Muscle of leg (tissue), 3 donors: ENCODE measurements at regions not wholly inside any gene's neighbourhood (a gene's known extent, or its start where the extent isn't known, plus 50 kb on each side); places are given as distances from the start of the nearest gene placed in this dataset.

Source experiments
- DNase-seq: peaks from one replicate; pipeline ENCODE4 v3.0.0; 2013
- H3K27ac ChIP-seq: one replicate; pipeline ENCODE4 v1.5.1; 2013; ENCODE audit warnings: mild to moderate bottlenecking, low read length, control low read depth
- H3K27me3 ChIP-seq: one replicate; pipeline ENCODE4 v1.6.1; 2013; ENCODE audit warnings: low read length; ENCODE audit not compliant: control insufficient read depth, insufficient read depth
- H3K36me3 ChIP-seq: one replicate; pipeline ENCODE4 v1.6.1; 2013; ENCODE audit warnings: low read length; ENCODE audit not compliant: control insufficient read depth, insufficient read depth
- H3K4me1 ChIP-seq: one replicate; pipeline ENCODE4 v1.6.1; 2013; ENCODE audit warnings: low read length; ENCODE audit not compliant: control insufficient read depth, insufficient read depth
- H3K4me3 ChIP-seq: one replicate; pipeline ENCODE4 v1.5.1; 2013; ENCODE audit warnings: low read length, control low read depth
- H3K9me3 ChIP-seq: replicated peaks from 2 replicates; pipeline ENCODE4 v1.6.1; 2013; ENCODE audit warnings: low read depth, low read length; ENCODE audit not compliant: control insufficient read depth
- WGBS: methylation state at CpG from one replicate; pipeline ENCODE4 v1.1.5; 2013; ENCODE audit warnings: missing lambda C conversion rate; ENCODE audit not compliant: insufficient coverage; 5-methylcytosine and 5-hydroxymethylcytosine counted together

DNA sequence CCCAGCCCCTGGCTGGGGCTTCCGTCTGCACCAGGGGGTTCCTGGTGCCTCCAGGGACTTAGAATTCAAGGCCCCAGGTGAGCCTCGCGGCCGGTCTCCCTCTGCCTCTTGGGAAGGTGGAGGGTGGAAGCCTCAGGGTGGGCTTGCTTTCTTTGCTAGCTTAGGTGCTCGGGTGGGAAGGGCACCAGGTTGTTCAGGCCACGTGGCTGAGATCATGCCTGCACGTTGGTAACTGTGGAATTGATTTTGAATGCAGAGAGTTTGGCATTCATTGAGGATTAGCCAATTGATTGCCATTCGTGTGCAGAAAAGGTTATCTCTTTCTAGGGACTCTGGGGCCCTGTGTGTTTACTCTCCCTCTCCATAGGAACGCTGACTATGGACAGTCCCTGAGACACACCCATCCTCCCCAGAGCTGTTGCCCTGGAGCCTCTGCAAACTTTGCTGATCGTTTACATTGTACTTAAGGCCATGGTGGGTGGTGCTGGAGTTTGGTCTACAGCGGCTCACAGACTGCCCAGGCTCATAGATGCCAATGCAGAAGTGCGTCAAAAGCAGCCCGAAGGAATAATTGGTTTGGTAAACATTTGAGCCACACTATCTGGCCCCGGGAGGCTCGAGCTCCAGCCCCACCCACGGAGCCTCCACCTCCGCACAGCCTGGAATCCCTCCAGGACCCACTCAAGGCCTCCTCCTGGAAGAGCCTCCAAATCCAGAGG lies 1457.7 kb downstream of the BRD1 start:
- Histone ChIP-seq H3K27ac (no peak overlapping the region), H3K4me1 (peaks cover 4% of the 10 kb centered on the region), H3K4me3 (no peak overlapping the region), H3K27me3 (peaks cover 3% of the 10 kb centered on the region), H3K36me3 (no peaks in the 10 kb centered on the region), H3K9me3 (no peaks in the 10 kb centered on the region)
- 23% methylated on average over 4 of the region's 17 CpGs for WGBS
- peak; percentile 43 for DNase-seq

DNA sequence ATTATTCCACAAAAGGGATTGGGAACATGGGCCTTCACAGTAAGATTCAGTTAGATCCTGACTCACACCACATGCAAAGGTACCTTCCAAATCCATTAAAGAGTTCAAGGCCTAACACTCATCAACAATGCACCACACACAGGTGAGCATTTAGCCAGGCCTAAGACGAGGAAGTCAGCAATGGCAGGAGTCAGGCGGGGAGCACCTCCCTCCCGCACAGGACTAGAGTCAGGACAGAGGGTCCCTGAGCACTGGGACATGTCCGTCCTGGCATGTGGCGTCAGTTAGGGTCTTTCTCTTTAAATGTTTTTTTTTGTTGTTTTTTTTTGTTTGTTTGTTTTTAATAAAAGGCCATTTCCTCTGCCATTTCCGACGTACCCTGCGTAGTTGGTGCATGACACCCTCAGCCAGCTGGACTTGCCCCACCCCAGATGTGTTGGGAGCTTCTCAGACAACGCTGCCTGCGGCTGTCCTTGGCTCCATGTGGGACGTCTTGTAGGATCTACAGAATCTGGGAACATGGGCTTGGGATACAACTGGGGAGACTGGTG lies 1458.6 kb downstream of the BRD1 start:
- no peak for DNase-seq

DNA sequence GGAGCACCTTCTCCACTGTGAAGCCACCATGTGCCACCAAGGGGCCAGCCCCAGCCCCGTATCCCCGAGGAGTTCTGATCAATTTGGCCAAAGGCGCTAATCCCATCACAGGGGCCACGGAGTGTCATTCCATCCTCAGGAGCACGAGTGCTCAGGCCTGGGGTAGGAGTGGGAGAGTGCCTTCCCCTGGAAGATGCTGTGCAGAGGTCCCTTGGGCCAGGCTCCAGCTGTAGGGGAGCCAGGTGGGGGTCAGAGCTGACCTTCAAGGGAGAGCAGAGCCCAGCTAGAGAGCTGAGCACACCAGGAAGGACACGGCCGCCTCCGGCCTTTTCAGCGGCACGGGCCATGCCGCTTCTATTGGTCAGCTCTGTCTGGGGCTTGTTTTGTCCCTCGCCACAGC lies 1459.9 kb downstream of the BRD1 start:
- Histone ChIP-seq H3K4me3 (no peak overlapping the region), H3K4me1 (peaks cover 4% of the 10 kb centered on the region), H3K27ac (no peak overlapping the region), H3K27me3 (no peaks in the 10 kb centered on the region), H3K36me3 (no peaks in the 10 kb centered on the region), H3K9me3 (no peaks in the 10 kb centered on the region)
- 83% methylated on average over 5 of the region's 12 CpGs for WGBS
- peak; percentile 20 for DNase-seq

More for the DNA sequence above, 1458.6 kb downstream of the BRD1 start:
- Histone ChIP-seq H3K27ac (no peak overlapping the region), H3K36me3 (no peaks in the 10 kb centered on the region), H3K4me3 (no peak overlapping the region), H3K27me3 (peaks cover 3% of the 10 kb centered on the region), H3K9me3 (no peaks in the 10 kb centered on the region), H3K4me1 (peaks cover 4% of the 10 kb centered on the region)
- 82% methylated on average over 8 of the region's 11 CpGs for WGBS

DNA sequence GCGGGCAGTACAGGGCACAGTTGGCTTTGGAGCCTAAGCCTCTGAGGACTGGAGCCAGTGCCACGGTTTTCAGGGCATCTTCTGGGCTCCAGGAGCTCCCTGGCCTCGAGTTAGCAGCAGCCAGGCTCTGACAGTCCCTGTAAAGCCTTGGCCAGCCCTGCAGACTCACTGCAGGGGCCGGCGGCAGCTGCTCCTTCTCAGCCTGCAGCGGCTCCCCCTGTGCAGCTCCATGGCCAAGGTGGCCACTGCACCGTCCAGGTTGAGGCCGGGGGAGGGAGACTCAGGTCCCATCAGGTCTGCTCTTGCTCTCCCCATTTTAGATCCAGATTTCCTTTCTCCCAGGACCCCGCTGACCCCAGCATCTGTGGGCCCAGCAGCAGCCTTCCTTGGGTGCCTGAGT lies 1461.1 kb downstream of the BRD1 start:
- H3K4me1 ChIP-seq = peaks cover 4% of the 10 kb centered on the region
- WGBS = 79% methylated on average over 8 of the region's 9 CpGs
- H3K27ac ChIP-seq = no peak overlapping the region
- no peaks in the 10 kb centered on the region for H3K27me3 ChIP-seq
- H3K9me3 ChIP-seq = no peaks in the 10 kb centered on the region
- no peak for DNase-seq
- no peak overlapping the region for H3K4me3 ChIP-seq
- no peaks in the 10 kb centered on the region for H3K36me3 ChIP-seq

DNA sequence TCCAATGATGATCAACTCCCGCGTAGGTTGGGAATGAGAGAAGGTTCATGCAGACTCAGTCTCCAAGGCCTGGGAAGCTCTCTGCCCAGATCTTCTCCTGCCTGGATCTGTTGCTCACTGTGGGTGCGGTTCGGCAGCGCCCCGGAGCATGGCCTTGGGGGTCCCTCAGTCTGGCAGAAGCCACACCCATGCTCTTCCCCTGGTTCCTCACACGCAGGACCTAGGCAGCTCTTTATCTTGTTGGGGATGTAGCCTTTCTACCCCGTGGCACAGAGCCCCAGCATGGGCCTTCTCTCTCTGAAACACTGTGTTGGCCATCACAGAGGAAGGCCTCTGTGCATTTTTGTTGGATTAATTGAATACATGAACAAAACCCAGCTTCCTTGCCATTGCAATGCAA lies 1461.6 kb downstream of the BRD1 start:
- peaks cover 4% of the 10 kb centered on the region for H3K4me1 ChIP-seq
- no peak overlapping the region for H3K4me3 ChIP-seq
- H3K36me3 ChIP-seq = no peaks in the 10 kb centered on the region
- no peaks in the 10 kb centered on the region for H3K9me3 ChIP-seq
- 91% methylated on average over 5 of the region's 8 CpGs for WGBS
- H3K27me3 ChIP-seq = no peaks in the 10 kb centered on the region
- no peak overlapping the region for H3K27ac ChIP-seq
- DNase-seq = no peak

DNA sequence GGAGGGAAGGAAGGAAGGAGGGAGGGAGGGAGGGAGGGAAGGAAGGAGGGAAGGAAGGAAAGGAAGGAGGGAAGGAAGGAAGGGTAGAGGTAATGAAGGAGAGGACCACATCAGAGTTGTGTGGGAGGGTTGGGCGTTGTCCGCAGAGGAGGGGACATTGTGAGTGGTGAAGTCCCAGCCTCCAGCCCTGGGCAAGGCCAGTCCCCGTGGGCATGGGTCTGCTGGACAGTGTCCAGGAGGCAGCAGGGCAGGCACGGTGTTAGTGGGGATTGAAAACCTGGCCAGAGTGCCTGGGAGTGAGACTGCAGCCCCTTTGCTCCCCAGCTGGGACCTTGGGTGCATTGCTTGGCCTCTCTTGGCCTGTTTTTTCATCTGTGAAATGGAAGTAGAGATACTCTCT lies 1462.3 kb downstream of the BRD1 start:
- no peaks in the 10 kb centered on the region for H3K27me3 ChIP-seq
- WGBS = 86% methylated on average over 4 of the region's 4 CpGs

DNA sequence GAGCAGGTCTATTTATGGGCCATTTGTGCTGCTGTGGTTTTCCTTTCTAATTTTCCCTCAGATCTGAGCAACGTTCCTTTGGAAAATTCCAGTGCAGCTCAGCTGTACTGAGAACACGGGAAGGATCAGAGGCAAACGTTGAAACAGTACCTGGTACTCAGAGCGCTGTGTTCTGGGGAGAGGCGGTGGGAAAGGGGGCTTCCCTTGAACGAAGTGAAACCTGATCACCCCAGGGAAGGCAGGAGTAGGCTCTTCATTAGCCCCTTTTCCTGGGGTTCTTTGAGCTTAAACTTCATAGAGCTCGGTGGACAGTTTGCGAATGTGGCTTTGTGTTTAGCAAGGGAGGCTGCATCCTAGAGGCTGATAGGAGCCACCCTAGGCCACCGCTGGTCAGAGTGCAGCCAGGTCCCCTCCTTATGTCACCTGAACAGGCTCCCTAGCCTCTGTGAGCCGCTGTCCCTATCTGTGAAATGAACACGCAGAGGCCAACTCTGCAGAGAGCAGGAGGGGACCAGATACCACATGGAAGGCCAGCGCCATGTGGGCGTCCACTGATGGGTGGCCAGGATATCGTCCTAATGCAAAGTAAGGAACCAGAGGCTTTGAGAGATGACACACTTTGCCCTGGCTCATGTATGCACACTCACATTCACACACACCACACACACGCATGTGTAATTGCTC lies 1464.8 kb downstream of the BRD1 start:
- Histone ChIP-seq H3K4me1 (no peaks in the 10 kb centered on the region), H3K36me3 (no peaks in the 10 kb centered on the region), H3K27ac (no peak overlapping the region), H3K9me3 (no peaks in the 10 kb centered on the region), H3K4me3 (no peak overlapping the region), H3K27me3 (peaks cover 2% of the 10 kb centered on the region)
- DNase-seq = no peak
- 42% methylated on average over 11 of the region's 15 CpGs for WGBS

More for the DNA sequence above, 1462.3 kb downstream of the BRD1 start:
- no peaks in the 10 kb centered on the region for H3K36me3 ChIP-seq
- peaks cover 2% of the 10 kb centered on the region for H3K4me1 ChIP-seq
- no peak for DNase-seq
- no peak overlapping the region for H3K4me3 ChIP-seq
- H3K27ac ChIP-seq = no peak overlapping the region
- H3K9me3 ChIP-seq = no peaks in the 10 kb centered on the region

DNA sequence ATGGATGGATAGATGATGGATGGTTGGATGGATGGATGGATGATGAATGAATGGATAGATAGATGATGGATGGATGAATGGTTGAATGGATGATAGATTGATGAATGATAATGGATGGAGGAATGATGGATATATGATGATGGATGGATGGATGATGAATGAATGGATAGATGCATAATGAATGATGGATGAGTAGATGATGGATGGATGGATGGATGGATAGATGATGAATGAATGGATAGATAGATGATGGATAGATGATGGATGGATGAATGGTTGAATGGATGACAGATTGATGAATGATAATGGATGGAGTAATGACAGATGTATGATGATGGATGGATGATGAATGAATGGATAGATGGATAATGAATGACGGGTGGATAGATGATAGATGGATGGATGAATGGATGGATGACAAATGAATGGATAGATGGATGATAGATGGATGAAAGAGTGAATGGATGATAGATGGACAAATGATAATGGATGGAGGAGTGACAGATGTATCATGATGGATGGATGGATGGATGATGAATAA lies 1466.5 kb downstream of the BRD1 start:
- Histone ChIP-seq H3K36me3 (no peaks in the 10 kb centered on the region), H3K4me3 (no peak overlapping the region), H3K4me1 (no peaks in the 10 kb centered on the region), H3K27me3 (peaks cover 2% of the 10 kb centered on the region), H3K9me3 (no peaks in the 10 kb centered on the region), H3K27ac (no peak overlapping the region)
- no peak for DNase-seq
- WGBS = 95% methylated on average over 1 of the region's 1 CpG

DNA sequence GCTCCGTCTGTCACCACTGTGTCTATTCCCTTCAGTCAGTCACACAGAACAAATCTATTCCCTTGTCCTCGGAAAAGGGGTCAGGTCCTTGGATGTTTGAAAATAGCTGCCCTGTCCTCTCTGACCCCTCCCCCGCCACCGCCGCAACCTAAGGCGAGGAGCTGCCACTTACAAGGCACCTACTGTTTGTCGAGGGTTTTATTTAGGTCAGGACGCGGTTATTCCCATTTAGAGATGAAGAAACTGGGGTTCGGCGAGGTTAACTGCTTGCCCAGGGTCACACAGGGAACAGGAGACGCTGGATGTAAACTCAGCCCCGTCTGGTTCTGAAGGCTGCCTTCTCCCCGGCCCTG lies 1468.1 kb downstream of the BRD1 start:
- Histone ChIP-seq H3K9me3 (no peaks in the 10 kb centered on the region), H3K36me3 (no peaks in the 10 kb centered on the region), H3K4me1 (no peaks in the 10 kb centered on the region), H3K4me3 (no peak overlapping the region), H3K27me3 (peaks cover 2% of the 10 kb centered on the region), H3K27ac (no peak overlapping the region)
- WGBS = 80% methylated on average over 14 of the region's 14 CpGs
- DNase-seq = no peak

DNA sequence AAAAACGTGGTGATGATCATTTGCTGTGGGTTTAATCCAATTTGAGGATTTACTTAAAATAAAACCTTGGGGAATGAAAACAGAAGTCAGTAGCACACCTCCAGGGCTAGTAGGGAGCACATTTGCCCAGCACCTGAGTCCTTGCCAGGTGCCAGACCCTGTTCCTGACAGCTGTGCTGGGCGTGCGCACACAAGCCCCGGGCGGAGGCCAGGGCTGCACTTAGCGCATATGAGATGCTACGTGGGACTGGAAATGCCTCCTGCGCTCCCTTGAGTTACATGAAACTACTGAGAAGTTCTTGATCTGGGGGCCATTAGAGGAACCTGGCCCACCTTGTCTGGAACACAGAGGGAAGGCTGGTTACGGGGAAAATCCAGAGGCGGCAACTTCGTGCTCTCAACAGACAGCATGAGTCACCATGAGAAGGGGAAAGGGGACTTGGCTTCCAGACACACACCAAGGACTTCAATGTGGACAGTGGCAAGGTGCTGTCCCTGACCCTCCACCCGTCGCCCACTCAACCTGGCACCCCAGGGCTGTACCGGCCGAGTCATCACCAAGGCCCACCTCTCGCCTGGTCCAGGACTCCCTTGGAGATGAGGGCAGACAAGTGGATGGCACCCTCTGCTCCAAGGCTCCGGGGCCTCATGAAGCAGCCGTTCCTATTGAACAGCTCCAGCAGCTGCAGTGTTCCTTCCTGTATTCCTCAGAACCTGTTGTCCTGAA lies 1468.6 kb downstream of the BRD1 start:
- no peaks in the 10 kb centered on the region for H3K9me3 ChIP-seq
- no peak overlapping the region for H3K4me3 ChIP-seq
- 87% methylated on average over 18 of the region's 18 CpGs for WGBS
- no peak overlapping the region for H3K27ac ChIP-seq
- no peaks in the 10 kb centered on the region for H3K4me1 ChIP-seq
- H3K36me3 ChIP-seq = no peaks in the 10 kb centered on the region
- peaks cover 2% of the 10 kb centered on the region for H3K27me3 ChIP-seq
- DNase-seq = no peak
